ENCODE measurements at regions not wholly inside any gene's neighbourhood (a gene's known extent, or its start where the extent isn't known, plus 50 kb on each side); places are given as distances from the start of the nearest gene placed in this dataset.

GRCh38 chr16:59144326-59144725 lies 410.2 kb upstream of the GOT2 start:
- H3K36me3 ChIP-seq (ENCODE audit: control insufficient read depth, insufficient read depth, low read length, severe bottlenecking), result no peaks in the 10 kb centered on the region

GRCh38 chr16:59126486-59126885 lies 392.4 kb upstream of the GOT2 start:
- Histone ChIP-seq H3K4me3 (ENCODE audit: low read length) (no peak overlapping the region), H3K4me1 (ENCODE audit: control insufficient read depth, insufficient read depth, low read length) (peaks cover 5% of the 10 kb centered on the region), H3K36me3 (ENCODE audit: control insufficient read depth, insufficient read depth, low read length, severe bottlenecking) (no peaks in the 10 kb centered on the region), H3K27me3 (replicated peaks; ENCODE audit: control insufficient read depth, insufficient read depth, low read length) (no peaks in the 10 kb centered on the region), H3K9me3 (ENCODE audit: control insufficient read depth, low read length) (no peaks in the 10 kb centered on the region), H3K9ac (ENCODE audit: low read length) (no peak overlapping the region)
- no peak for DNase-seq (ENCODE audit: low read depth)

More at GRCh38 chr16:59144326-59144725, 410.2 kb upstream of the GOT2 start:
- DNase-seq (ENCODE audit: low read depth), result no peak
- H3K27me3 ChIP-seq (replicated peaks; ENCODE audit: control insufficient read depth, insufficient read depth, low read length), result no peaks in the 10 kb centered on the region
- no peak overlapping the region for H3K9ac ChIP-seq (ENCODE audit: low read length)
- H3K9me3 ChIP-seq (ENCODE audit: control insufficient read depth, low read length), result no peaks in the 10 kb centered on the region
- H3K4me1 ChIP-seq (ENCODE audit: control insufficient read depth, insufficient read depth, low read length), result peaks cover 6% of the 10 kb centered on the region
- H3K4me3 ChIP-seq (ENCODE audit: low read length), result no peak overlapping the region

- no peak overlapping the region for H3K9ac ChIP-seq (ENCODE audit: low read length)
- no peak for DNase-seq (ENCODE audit: low read depth)
- H3K4me1 ChIP-seq (ENCODE audit: control insufficient read depth, insufficient read depth, low read length), result peaks cover 9% of the 10 kb centered on the region
- H3K9me3 ChIP-seq (ENCODE audit: control insufficient read depth, low read length), result no peaks in the 10 kb centered on the region
- H3K27me3 ChIP-seq (replicated peaks; ENCODE audit: control insufficient read depth, insufficient read depth, low read length), result no peaks in the 10 kb centered on the region
- H3K36me3 ChIP-seq (ENCODE audit: control insufficient read depth, insufficient read depth, low read length, severe bottlenecking), result no peaks in the 10 kb centered on the region
- no peak overlapping the region for H3K4me3 ChIP-seq (ENCODE audit: low read length)
Measured at GRCh38 chr16:59124056-59124455, 389.9 kb upstream of the GOT2 start.

- no peak overlapping the region for H3K4me3 ChIP-seq (ENCODE audit: low read length)
- no peak overlapping the region for H3K9ac ChIP-seq (ENCODE audit: low read length)
- peaks cover 9% of the 10 kb centered on the region for H3K4me1 ChIP-seq (ENCODE audit: control insufficient read depth, insufficient read depth, low read length)
- no peaks in the 10 kb centered on the region for H3K9me3 ChIP-seq (ENCODE audit: control insufficient read depth, low read length)
- no peaks in the 10 kb centered on the region for H3K27me3 ChIP-seq (replicated peaks; ENCODE audit: control insufficient read depth, insufficient read depth, low read length)
- no peaks in the 10 kb centered on the region for H3K36me3 ChIP-seq (ENCODE audit: control insufficient read depth, insufficient read depth, low read length, severe bottlenecking)
- no peak for DNase-seq (ENCODE audit: low read depth)
Measured at GRCh38 chr16:59123479-59123878, 389.4 kb upstream of the GOT2 start.

GRCh38 chr16:59122262-59122537 lies 388.1 kb upstream of the GOT2 start:
- H3K9ac ChIP-seq (ENCODE audit: low read length), result no peak overlapping the region

GRCh38 chr16:59121411-59122261 lies 387.5 kb upstream of the GOT2 start:
- H3K4me1 ChIP-seq (ENCODE audit: control insufficient read depth, insufficient read depth, low read length), result peaks cover 9% of the 10 kb centered on the region
- H3K4me3 ChIP-seq (ENCODE audit: low read length), result no peak overlapping the region
- no peak for DNase-seq (ENCODE audit: low read depth)
- no peaks in the 10 kb centered on the region for H3K36me3 ChIP-seq (ENCODE audit: control insufficient read depth, insufficient read depth, low read length, severe bottlenecking)
- H3K9me3 ChIP-seq (ENCODE audit: control insufficient read depth, low read length), result no peaks in the 10 kb centered on the region
- H3K27me3 ChIP-seq (replicated peaks; ENCODE audit: control insufficient read depth, insufficient read depth, low read length), result no peaks in the 10 kb centered on the region
- H3K9ac ChIP-seq (ENCODE audit: low read length), result no peak overlapping the region

More at GRCh38 chr16:59122262-59122537, 388.1 kb upstream of the GOT2 start:
- Histone ChIP-seq H3K4me1 (ENCODE audit: control insufficient read depth, insufficient read depth, low read length) (peaks cover 9% of the 10 kb centered on the region), H3K27me3 (replicated peaks; ENCODE audit: control insufficient read depth, insufficient read depth, low read length) (no peaks in the 10 kb centered on the region), H3K36me3 (ENCODE audit: control insufficient read depth, insufficient read depth, low read length, severe bottlenecking) (no peaks in the 10 kb centered on the region), H3K9me3 (ENCODE audit: control insufficient read depth, low read length) (no peaks in the 10 kb centered on the region), H3K4me3 (ENCODE audit: low read length) (no peak overlapping the region)
- no peak for DNase-seq (ENCODE audit: low read depth)

- no peaks in the 10 kb centered on the region for H3K27me3 ChIP-seq (replicated peaks; ENCODE audit: control insufficient read depth, insufficient read depth, low read length)
- H3K9me3 ChIP-seq (ENCODE audit: control insufficient read depth, low read length), result no peaks in the 10 kb centered on the region
- no peak overlapping the region for H3K4me3 ChIP-seq (ENCODE audit: low read length)
- peaks cover 7% of the 10 kb centered on the region for H3K4me1 ChIP-seq (ENCODE audit: control insufficient read depth, insufficient read depth, low read length)
- H3K9ac ChIP-seq (ENCODE audit: low read length), result no peak overlapping the region
- H3K36me3 ChIP-seq (ENCODE audit: control insufficient read depth, insufficient read depth, low read length, severe bottlenecking), result no peaks in the 10 kb centered on the region
- DNase-seq (ENCODE audit: low read depth), result no peak
Measured at GRCh38 chr16:59116744-59117143, 382.6 kb upstream of the GOT2 start.

- Histone ChIP-seq H3K36me3 (ENCODE audit: control insufficient read depth, insufficient read depth, low read length, severe bottlenecking) (no peaks in the 10 kb centered on the region), H3K4me1 (ENCODE audit: control insufficient read depth, insufficient read depth, low read length) (no peaks in the 10 kb centered on the region), H3K9me3 (ENCODE audit: control insufficient read depth, low read length) (no peaks in the 10 kb centered on the region), H3K9ac (ENCODE audit: low read length) (no peak overlapping the region), H3K27me3 (replicated peaks; ENCODE audit: control insufficient read depth, insufficient read depth, low read length) (no peaks in the 10 kb centered on the region), H3K4me3 (ENCODE audit: low read length) (no peak overlapping the region)
- DNase-seq (ENCODE audit: low read depth), result no peak
Measured at GRCh38 chr16:59114790-59115189, 380.7 kb upstream of the GOT2 start.

- Histone ChIP-seq H3K4me1 (ENCODE audit: control insufficient read depth, insufficient read depth, low read length) (no peaks in the 10 kb centered on the region), H3K36me3 (ENCODE audit: control insufficient read depth, insufficient read depth, low read length, severe bottlenecking) (no peaks in the 10 kb centered on the region), H3K9me3 (ENCODE audit: control insufficient read depth, low read length) (no peaks in the 10 kb centered on the region), H3K4me3 (ENCODE audit: low read length) (no peak overlapping the region), H3K27me3 (replicated peaks; ENCODE audit: control insufficient read depth, insufficient read depth, low read length) (no peaks in the 10 kb centered on the region), H3K9ac (ENCODE audit: low read length) (no peak overlapping the region)
- no peak for DNase-seq (ENCODE audit: low read depth)
Measured at GRCh38 chr16:59113004-59113670, 379.0 kb upstream of the GOT2 start.

GRCh38 chr16:59111280-59111679 lies 377.2 kb upstream of the GOT2 start:
- Histone ChIP-seq H3K9ac (ENCODE audit: low read length) (no peak overlapping the region), H3K36me3 (ENCODE audit: control insufficient read depth, insufficient read depth, low read length, severe bottlenecking) (no peaks in the 10 kb centered on the region), H3K4me1 (ENCODE audit: control insufficient read depth, insufficient read depth, low read length) (no peaks in the 10 kb centered on the region), H3K4me3 (ENCODE audit: low read length) (no peak overlapping the region), H3K9me3 (ENCODE audit: control insufficient read depth, low read length) (no peaks in the 10 kb centered on the region), H3K27me3 (replicated peaks; ENCODE audit: control insufficient read depth, insufficient read depth, low read length) (no peaks in the 10 kb centered on the region)
- no peak for DNase-seq (ENCODE audit: low read depth)

GRCh38 chr16:59108374-59108773 lies 374.3 kb upstream of the GOT2 start:
- H3K9me3 ChIP-seq (ENCODE audit: control insufficient read depth, low read length), result no peaks in the 10 kb centered on the region
- H3K4me1 ChIP-seq (ENCODE audit: control insufficient read depth, insufficient read depth, low read length), result no peaks in the 10 kb centered on the region
- no peaks in the 10 kb centered on the region for H3K36me3 ChIP-seq (ENCODE audit: control insufficient read depth, insufficient read depth, low read length, severe bottlenecking)
- H3K4me3 ChIP-seq (ENCODE audit: low read length), result no peak overlapping the region
- H3K27me3 ChIP-seq (replicated peaks; ENCODE audit: control insufficient read depth, insufficient read depth, low read length), result no peaks in the 10 kb centered on the region
- no peak overlapping the region for H3K9ac ChIP-seq (ENCODE audit: low read length)
- no peak for DNase-seq (ENCODE audit: low read depth)

All from adipocyte (in vitro differentiated cells).